ENCODE measurements at regions not wholly inside any gene's neighbourhood (a gene's known extent, or its start where the extent isn't known, plus 50 kb on each side); places are given as distances from the start of the nearest gene placed in this dataset.

DNA sequence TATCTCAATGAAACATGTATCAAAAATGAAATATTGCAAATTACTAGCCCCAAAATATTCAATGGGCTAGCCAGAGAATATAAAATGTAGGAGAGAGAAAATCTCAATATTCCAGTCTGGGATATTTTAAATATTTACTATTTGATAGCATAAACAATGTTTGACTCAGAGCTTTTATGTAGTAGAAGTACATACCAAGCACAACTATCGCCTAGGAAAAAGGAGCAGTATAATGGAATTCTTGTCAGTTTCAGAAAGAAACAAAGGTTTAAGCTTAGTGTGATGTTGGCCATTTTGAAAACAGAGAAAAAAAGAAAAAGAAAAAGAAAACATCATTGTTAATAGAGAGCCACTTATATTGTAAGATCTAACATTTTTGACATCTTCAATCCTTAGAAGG is 1961.9 kb upstream of the CELF4 start:
- no peak for DNase-seq (ENCODE audit: low spot score)

DNA sequence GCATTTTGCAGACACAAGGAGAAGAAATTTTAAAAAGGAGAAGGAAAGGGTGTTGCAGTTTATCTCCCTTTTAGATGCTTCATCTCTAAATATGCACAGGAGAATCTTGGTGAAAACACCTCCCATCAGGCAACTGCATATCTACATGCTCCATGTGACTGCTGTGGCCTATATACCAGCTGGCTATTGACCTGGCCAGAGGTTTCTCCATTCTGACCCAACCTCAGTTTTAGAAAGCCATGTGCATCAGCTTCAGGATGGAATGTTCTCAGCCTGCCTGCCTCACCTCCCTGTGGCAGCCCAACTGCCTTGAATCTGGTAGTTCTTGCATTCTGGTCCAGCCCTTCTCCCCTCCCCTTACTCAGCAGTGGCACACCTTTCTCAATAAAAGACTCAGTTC is 1958.8 kb upstream of the CELF4 start:
- no peak for DNase-seq (ENCODE audit: low spot score)

DNA sequence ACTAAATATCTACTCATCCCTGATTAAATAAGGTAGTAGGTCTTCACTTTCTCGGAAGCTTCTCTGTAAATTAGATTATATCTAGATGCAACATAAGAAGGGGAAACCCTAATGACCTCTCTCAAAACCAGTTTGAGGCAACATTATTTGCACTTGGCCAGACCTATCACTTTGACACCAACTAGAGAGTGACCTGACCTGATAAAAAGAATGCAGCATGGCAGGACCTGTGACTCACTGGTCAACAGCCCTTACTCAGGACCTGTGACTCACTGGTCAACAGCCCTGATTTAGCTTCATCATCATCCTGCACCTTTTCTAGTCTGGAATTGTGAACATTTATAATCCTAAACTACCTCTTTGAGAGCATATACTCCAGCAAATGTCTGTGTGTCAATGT is 1957.7 kb upstream of the CELF4 start:
- DNase-seq (ENCODE audit: low spot score), result no peak

DNA sequence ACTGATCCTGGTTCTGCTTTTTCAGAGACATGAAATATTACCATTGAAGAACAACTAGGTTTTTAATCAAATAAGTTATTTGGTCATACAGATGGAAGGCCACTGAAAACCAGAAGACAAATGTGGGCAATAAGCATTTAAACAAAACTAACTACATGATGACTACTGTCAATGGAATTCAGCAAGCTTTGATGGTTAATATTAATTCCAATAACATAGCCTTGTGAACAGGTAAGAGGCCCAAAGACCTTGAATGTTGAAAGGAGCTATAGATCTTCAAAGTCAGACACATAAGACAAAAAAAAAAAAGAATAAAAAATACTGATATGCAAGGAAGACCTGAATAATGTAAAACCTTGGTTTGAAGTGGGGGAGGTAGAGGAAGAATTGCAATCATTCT is 1955.6 kb upstream of the CELF4 start:
- DNase-seq (ENCODE audit: low spot score), result peak; percentile 44

DNA sequence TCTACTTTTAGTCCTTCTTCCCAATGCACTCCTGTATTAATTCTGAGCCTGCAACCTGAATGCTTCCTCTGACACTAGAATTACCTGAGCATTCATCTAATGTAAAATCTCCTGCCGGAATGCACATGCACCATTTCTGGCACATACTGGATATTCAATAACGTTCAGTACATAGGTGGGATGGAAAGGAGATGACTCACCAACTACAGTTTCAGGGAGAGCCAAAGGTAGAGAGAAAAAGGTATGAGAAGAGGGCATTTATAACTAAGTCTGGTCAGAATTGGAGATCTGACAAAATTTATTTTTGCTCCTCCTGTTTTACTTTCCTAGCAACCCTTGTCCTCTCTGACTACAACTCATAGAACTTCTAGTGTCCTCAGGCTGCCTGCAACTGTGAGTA is 1954.1 kb upstream of the CELF4 start:
- DNase-seq (ENCODE audit: low spot score), result peak; percentile 11

DNA sequence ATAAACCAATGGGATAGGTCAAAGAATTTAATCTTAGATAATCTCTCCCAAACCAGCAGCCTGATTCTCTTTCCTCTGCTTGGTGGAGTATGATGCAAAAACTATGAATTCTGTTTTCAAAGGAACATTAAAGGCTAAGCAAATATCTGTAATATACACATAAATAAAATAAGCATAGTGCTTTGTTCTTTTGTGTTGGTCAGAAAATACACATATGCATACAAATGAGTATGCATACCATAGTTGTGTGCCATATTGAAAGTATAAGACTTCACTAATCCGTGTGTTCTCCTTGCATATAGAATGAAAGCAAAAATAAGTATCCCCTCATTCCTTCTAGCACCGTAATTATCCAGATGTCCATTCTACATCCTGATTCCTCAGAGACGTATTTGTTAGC is 1949.7 kb upstream of the CELF4 start:
- no peak for DNase-seq (ENCODE audit: low spot score)

DNA sequence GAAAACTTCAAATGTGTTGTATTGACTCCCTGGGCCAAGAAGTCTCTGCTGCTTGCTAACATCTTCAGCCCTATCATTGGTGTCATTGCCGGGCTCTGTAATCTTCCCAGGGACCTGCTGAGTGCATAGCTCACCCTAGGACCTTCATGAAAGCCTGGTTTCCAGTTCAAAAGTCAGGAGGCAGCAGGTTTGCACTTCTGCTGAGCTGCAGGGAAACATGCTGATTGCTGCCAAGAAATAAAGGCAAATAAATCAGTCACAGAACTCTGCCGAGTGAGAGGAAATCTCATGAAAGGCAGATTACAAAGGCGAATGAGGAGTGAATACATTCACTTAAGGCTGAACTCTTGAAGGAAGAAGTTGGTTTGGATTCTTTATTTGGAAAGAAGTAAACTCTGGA is 1947.6 kb upstream of the CELF4 start:
- DNase-seq (ENCODE audit: low spot score), result no peak

DNA sequence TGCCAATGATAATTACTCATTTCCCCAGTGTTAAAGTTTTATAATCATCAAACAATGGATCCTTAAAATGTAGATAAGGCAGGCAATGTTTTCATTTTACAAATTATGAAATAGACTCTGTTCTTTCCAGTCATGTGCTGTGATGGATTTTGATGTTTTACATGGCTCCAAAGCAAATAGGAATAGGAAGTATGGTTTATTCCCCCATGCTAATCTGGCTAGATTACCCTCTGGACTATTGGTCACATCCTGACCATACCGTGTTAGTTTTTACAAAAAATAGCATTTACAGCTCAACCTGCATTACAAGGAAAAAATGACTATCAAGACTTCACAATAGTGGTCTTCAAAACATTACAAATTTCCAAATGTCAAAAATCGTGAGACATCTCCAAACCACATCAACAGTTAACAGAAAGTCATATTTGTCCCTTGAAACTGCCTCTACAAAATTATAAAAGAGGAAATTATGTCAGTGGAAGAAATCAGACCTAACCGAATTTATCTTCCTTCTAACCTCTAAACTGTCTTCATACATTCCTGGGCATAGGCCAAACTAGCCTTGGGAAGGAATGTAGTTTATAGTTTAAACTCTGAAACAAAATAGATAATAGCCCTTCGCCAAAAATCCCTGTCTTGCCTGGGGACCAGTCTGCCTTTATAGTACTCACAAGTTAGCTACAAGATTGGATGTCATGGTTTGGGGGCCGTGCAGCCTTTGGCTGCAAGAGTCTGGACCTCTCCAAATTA is 1941.2 kb upstream of the CELF4 start:
- no peak for DNase-seq (ENCODE audit: low spot score)

DNA sequence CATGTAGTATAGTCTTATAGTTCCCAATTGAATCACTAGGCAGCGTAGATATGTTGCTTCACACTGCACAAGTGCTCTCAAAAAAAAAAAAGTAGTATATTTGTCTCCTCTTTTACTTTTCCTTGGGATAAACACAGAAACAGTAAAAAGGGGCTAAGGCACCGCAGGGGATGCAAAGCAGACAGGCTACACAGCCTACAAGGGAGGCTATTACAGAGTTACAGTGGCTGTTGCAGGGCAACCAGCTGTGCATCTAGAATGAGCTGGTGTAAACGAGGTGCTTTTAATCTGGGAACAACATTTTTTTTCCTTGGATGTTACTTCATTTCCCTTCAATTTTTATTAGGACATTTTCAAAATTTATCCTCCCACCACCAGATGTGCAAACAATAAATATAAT is 1934.7 kb upstream of the CELF4 start:
- DNase-seq (ENCODE audit: low spot score), result no peak

DNA sequence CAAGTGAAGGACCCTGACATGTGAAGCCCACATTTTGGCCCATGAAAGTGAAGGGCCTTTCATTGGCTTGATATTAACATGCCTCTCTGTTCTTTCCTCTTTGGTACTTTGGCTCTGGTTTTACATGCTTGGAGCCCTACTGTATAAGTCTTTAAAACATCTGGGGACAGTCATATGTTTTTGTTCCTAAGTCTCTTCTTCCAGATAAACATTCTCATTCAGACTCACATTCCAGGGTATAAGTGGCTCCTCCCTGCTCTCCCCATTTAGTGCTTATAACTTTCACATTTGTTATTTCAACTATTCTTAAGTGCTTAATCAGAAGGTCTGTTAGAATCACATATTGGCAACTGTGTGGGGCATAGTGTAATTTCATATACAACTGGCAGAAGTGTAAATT is 1932.2 kb upstream of the CELF4 start:
- DNase-seq (ENCODE audit: low spot score), result no peak

DNA sequence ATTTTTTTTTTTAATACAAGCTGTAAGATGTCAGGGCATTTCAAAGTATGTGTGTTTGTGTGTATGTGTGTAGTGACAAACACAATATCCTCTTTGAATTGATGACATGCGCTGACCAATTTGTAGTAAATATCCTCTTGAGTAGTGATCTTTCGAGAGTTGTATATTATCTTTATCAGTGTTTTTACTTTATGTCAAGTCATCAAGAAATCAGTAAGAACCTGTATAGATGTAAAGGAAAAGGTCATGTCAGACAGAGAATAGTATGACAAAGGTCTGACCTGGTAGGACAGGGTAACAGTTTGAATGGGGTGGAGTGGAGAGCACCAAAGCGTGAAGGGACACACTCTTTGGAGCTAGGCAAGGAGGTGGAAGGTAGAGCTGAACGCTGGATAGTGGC is 1931.4 kb upstream of the CELF4 start:
- DNase-seq (ENCODE audit: low spot score), result no peak

DNA sequence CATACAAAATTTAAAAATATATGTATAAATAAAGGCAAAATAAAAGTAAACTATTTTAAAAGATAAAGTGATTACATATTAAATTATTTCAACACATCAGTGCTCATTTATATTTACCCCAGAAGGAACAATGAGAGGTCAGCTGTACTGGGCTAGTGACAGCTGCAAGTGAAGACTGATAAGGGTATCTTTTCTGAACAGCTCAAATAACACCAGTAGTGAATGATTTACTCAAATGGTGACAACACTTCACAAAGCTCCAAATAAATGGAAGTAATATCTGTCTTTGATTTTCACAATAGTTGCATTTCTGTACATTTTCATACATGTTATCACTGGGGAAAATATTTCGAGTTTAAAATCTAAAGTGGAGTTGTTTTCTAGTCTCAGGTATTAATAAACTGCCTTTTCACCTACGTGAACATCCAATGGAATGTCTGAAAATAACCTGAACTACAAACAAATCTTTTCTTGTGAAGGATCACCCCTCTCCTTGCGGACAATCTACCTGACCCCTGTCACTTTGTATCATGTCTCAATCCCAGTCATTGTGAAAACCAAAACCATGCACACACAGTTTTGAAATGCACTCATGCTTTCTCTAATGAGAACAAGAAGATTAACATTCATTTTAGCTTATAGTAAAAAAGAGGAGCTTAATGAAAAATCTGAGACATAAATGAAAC is 1928.8 kb upstream of the CELF4 start:
- DNase-seq (ENCODE audit: low spot score), result no peak

DNA sequence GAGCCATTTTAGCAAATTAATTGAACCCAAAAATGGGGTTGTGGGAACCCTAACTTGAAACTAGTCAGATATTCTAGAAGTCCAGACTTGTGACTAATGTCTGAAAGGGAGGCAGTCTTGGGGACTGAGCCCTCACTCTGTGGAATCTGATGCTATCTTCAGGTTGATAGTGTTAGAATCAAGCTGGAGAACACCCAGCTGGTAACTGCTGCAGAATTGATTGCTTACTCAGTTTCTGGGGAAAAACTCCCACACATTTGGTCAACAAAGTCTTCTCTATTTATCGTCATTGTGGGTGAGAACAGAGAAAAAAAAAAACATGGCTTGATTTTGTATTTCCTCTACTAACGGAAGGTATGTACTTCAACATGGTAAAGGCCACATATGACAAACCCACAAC is 1925.8 kb upstream of the CELF4 start:
- no peak for DNase-seq (ENCODE audit: low spot score)

DNA sequence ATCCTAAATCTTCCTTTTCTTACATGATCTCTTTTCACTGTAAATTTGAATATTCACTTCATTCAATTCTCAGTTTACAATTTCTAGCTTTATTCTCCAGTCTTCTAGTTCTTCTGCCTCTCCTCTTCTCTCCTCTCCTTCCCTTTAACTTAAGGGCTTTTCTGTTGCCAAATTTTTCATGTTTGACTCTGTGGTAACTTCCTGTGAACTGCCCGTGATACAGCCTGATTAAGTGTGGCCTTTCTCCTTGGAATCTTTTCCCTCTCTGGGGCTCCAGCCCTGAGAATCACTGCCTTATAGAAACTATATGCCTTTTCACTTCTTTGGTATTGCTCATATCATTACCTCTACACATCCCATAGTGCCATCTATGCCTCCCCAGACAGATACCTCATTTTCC is 1923.8 kb upstream of the CELF4 start:
- no peak for DNase-seq (ENCODE audit: low spot score)

DNA sequence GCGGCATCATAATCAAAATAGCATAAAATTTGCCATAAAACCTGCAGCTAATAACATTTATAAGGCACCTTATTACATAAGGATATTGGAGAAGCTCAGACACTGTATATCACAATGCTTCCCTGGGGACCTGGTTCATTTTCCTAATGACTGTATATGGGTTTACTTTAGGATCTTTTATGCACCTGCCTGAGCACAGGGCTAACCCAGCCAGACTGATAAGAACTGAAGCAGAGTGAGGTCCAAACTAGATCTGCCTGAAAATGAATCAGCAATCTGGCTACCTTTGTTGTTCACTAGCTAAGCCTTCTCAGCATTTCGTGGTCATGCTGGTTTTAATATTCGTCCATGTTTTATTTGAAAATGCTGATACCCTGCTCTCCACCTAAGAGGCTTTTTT is 1922.3 kb upstream of the CELF4 start:
- DNase-seq (ENCODE audit: low spot score), result no peak

DNA sequence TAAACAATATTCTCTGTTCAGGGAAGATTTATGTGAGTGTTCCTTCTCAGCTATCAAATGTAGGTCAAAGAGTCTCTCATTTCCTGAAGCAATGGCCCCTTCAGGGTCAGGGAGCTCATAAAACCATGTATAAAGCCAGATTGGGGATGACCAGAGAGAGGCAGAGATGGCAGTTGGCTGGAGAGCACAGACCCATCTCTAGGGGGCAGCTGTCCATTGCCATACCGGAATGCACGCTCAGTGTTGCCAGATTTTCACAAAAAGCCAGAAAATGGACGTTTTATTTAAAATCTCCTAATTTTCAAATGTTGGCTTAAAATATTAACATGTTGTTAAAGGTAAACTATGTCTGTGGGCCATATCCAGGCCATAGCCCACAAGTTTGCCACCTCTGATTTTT is 1920.7 kb upstream of the CELF4 start:
- no peak for DNase-seq (ENCODE audit: low spot score)

DNA sequence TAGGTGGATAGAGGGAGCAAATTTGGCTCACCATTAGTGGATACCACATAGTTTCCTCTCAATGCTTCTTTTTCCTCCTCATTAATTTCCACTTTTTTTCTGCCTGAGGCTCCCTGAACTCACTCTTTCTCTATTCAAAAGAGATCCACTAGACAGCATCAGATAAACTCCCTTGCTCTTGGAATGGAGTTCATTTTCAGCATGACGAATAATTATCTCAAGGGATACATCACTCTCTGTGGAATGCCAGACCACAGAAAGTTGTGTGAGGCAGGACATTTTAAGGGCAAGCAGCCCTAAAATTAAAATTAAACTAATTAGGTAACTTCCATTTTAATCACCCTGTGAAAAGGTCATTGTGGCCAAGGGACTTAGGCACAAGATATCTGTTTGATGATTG is 1920.1 kb upstream of the CELF4 start:
- no peak for DNase-seq (ENCODE audit: low spot score)

DNA sequence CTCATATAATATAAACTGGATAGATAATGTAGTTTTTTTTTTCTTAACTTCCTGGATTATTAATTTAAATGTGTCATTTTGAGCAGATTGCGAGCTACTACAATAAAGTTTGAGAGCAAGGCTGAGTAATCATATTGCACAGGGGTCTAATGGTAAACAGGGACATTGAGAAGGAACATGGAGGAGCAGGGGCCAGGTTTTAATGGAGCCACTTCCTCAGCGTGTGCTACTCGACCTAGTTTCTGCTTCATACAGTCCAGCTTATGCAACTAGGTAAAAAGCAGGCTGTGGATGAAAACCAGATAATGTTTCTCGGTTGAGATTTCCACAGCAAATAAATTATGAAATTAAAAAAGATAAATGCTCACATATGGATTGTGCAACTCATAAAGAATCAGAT is 1915.7 kb upstream of the CELF4 start:
- no peak for DNase-seq (ENCODE audit: low spot score)

DNA sequence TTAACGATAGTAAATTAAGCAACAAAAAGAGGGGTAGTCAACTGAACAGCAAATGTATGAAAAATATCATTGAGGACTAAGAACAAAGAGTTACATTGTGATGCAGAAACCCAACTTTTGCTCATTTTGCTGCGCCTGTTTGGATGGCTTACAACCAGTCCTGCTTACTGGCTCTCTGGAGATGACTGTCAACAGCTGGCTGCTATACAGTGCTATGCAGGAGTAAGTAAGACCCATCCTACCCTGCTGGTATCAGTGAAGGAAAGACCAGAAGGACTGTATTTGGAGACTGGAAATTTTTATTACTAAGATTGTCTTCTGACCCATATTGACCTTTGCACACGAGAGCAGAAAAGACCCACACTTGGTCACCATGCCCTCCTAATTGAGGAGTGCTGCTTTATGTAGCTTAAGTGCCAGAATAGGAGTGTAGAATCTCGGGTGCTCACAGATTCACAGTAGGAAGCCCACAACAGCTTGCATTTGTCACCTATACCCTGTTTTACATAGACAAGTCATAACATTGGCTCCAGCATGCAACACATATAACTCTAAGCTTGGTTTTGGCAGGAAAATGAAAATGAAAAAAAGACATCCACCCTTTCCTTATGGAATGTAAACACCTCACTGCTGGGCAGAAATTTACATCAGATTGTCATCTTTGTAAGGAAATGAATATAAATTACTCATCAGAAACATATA is 1915.0 kb upstream of the CELF4 start:
- DNase-seq (ENCODE audit: low spot score), result no peak

DNA sequence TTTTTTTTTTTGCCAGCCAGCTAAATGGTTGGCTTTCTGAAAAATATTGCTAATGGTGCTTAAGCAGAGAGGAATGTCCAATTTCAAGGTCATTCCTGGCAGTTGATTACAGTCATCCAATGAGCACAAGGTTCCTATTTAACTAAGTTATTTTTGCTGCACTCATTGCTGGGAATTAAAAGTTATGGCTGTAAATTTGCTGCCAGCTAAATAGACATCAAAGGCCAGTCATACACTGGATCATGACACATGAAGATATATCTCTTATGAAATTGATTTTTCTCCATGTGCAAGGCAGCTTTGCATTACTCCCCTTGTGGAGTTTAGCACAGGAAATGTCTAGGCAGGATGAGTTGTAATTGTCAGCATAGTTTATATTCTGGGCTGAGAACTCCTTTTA is 1898.4 kb upstream of the CELF4 start:
- no peak for DNase-seq (ENCODE audit: low spot score)

DNA sequence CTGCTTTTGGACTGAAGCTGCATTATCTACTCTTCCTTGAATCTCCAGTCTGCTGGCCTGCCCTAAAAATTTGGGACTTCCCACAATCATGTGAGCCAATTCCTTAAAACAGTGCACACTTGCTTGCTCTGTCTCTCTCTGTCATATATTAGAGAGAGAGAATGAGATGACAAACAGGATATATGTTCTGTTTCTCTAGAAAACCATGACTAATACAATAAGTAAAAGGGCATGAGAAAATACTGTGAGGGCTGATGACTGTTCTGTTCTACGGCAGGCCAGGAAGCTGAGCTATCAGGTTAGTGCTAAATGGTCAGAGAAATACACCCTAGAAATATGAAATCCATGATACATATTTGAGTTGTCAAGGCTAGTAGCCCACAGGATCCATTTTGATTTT is 1896.8 kb upstream of the CELF4 start:
- DNase-seq (ENCODE audit: low spot score), result no peak

DNA sequence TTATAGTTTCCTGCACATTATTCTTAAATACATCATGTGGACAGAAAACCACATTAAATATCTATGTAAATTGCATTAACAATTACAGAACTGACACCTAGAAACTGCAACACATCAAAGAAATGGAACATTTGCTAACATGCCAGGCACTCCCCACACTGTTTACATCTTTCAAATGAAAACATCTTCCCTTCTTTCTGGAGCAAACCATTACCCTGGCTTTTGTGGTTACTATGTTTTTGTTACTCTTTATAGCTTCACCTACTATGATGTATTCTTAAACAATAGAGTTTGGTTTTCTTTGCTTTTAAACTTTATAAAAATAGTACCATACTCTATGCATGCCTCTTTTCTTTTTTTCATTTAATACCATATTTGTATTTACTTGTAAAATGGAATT is 1894.5 kb upstream of the CELF4 start:
- peak; percentile 8 for DNase-seq (ENCODE audit: low spot score)

DNA sequence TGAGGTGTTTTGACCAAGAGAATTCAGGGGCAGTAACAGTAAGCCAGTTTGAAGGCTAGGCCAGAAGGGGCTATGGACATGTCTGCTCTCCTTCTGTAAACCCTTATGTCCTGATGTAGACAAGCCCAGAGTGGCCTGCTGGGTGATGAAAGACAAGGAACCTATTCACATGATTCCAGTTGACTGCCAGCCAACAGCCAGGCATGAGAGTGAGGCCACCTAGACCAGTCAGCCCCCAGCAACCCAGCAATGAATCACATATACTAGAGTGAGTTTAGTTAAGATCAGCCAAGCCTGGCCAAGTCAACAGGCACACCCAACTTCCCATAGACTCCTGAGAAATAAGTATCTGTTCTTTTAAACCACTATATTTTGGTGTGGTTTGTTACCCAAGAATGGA is 1889.7 kb upstream of the CELF4 start:
- peak; percentile 7 for DNase-seq (ENCODE audit: low spot score)
